GM21717 (cell line): ENCODE measurements at regions not wholly inside any gene's neighbourhood (a gene's known extent, or its start where the extent isn't known, plus 50 kb on each side); places are given as distances from the start of the nearest gene placed in this dataset.
"Not testable (repeated sequence)": the region's sequence is repeated elsewhere in the genome, so short reads cannot be mapped to it uniquely, and the experiment has no call there.

Source experiments
- ATAC-seq: cut with Tn5 transposase; IDR thresholded peaks from one replicate; pipeline ENCODE4 v1.9.1; 2021; ENCODE audit warnings: mild to moderate bottlenecking, moderate library complexity; ENCODE audit not compliant: unreplicated experiment

DNA sequence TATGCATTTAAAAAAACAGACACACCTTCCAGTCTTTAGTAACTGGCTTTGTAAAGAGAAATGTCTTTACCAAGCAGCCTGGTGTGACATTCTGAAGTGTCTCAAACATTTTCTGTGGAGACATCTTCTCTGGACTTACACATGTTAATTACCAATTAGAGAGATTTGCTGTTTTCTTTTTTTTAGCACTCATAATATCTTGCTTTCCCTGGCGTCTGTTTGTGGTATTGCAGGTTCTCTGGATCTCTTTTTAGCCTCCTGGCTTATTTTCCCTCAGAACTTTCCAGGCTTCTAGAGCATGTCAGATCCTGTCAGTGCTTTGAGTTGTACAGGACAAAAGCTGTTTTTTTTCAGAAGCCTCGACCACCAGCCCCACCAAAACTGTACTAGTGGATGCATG lies 92.5 kb downstream of the MSX2 start:
- ATAC-seq: no peak

DNA sequence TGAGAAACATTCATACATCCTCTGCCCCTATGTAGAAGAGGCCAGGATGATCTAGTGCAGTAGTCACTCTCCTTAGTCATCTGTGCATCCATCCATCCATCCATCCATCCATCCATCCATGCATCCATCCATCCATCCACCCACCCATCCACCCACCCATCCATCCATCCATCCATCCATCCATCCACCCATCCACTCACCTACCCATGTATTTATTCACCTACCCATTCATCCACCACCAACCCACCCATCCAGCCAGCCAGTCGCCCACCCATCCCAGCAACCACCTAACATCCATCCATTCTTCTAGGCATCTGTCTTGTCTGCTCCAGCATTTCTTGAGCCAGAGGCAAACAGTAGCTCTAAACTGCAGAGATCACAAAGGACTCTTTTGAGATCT lies 87.1 kb downstream of the MSX2 start:
- no peak for ATAC-seq

- ATAC-seq: no peak
Measured at GRCh38 chr5:174810796-174811195, 86.4 kb downstream of the MSX2 start.

DNA sequence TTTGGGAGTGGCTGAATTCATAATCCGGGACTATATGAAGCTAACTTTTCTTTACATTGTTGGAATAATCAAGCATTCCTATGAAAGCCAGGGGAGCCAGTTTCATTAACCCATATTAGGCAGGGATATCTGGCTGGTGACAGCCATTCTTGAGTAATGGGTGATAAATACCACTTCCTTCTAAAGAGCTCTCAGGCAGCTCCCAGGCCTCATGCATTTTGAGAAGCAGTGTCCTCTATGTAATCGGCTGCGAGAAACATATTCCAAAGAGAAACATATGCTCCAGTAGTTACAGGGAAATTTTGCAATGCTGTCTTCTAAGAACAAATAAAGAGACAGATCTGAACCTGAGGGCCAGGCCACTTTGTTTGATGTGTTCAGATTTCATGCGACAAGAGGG lies 83.1 kb downstream of the MSX2 start:
- ATAC-seq: no peak

DNA sequence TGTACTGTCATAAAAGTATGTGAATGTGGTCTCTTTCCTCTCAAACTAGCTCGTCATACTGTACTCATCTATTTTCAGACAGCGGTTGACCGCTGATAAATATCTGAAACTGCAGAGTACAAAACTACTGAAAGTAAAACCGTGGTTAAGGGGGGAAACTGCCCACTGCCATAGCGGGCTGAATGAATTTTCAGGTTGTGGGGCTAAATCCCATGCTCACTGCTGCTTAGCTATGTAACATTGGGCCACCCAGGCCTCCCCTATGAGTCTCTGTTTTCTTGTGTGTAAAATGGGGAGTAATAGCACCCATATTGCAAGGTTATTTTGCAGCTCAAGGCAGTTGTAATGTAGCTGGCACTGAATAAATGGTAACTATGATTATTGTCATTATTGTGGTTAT lies 82.3 kb downstream of the MSX2 start:
- ATAC-seq: no peak

GRCh38 chr5:174801798-174802197 lies 77.4 kb downstream of the MSX2 start:
- no peak for ATAC-seq

DNA sequence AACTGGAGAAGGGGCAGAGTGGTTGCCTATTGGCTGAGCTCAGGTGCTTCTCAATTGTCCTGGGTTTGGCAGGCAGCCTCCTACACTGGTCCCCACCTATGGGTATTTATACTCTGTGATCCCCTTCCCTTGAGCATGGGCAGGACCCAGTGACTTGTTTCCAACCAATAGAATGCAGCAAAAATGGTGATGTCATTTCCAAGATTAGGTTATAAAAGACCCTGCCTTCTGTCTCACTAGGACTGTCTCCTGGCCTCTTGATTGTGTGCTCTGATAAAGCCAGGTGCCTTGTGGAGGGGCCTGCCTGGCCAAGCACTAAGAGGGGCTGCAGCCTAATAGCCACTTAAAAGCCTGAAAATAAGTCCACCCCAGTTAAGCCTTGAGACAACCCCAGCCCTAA lies 76.1 kb downstream of the MSX2 start:
- no peak for ATAC-seq

DNA sequence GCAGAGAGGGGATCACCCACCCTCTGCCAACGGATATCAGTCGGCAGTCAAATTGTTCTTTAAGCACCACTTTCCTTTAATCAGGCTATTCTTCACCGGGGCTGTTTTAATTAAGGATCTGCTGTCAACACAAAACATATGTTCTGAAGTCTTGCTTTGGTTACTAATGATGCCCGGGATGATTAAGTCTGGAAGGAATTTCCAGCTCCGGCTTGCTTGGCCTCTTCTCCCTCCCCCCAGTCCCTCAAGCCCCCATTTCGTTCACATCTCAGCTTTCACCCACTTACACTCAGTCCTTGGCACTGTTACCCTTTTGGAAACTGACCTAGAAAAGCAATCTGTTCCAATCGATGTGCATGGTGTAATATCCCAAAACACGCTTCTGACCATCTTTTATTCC lies 74.7 kb downstream of the MSX2 start:
- no peak for ATAC-seq

DNA sequence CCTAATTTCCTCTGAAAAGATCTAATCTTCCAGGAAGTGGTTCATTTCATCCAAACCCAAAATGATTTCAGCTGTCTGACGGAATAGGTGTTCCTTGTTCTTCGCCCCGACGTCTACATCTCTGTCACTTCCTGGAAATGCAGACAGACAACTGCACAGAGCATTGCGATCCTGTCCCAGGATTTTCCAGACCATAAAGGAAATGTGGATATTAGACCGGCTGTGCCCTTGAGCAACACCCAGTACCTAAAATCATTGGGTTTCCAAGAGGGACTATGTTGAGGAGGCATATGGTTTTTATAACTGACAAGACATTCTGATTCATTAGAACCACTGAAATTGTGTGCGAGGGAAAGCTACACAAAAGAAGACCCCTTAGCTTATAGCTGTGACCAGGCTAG lies 74.2 kb downstream of the MSX2 start:
- ATAC-seq: no peak

DNA sequence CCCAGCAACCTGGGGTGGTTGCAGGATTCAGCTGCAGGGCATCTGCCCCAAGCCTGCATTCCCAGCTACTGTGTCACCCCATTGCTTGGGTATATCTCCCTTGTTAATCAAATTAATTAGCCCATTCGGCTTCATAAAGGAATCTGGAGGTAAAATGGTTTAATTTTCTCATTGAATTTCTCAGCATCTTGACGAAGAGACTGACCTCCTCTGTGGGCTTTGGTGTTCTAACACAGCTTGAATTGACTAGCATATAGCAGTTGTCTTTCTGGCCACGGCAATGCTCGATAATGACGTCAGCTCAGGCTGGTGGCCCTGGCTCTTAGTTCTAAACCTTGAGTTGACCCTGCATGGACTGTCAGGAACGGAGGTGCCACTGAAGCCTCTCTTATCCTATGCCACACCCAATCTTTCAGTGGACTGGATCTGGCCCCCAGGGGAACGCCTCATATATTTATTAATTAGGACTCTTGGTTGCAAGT lies 72.4 kb downstream of the MSX2 start:
- ATAC-seq: no peak

- no peak for ATAC-seq
Measured at GRCh38 chr5:174794931-174795672, 70.7 kb downstream of the MSX2 start.

- ATAC-seq: no peak
Measured at GRCh38 chr5:174793684-174794328, 69.4 kb downstream of the MSX2 start.

DNA sequence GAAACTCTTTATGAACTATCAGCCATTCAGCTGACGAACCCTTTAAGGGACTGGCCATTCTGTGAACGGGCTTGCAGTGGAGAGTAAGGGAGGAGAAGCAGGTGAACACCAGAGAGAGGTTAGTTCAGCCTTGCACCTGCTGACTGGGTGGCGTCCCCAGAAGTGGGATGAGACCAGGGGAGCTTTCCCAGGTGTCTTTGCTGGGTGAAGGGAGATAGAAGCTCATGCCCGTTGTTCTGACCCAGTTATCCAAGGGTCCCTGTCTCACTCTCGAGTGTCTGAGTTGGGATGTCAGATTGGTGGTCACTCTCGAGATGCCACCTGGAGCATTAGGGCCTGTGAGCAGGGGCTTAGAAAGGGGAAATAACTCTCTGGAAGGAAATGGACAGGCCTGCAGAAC lies 68.7 kb downstream of the MSX2 start:
- ATAC-seq: no peak

DNA sequence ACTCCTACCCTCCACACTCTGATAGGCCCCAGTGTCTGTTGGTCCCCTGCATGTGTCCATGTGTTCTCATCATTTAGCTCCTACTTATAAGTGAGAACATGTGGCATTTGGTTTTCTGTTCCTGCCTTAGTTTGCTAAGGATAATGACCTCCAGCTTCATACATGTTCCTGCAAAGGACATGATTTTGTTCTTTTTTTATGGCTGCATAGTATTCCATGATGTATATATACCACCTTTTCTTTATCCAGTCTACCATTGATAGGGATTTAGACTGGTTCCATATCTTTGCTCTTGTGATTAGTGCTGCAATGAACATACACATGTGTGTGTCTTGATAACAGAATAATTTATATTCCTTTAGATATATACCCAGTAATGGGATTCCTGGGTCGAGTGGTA lies 67.9 kb downstream of the MSX2 start:
- not testable (repeated sequence) for ATAC-seq

- no peak for ATAC-seq
Measured at GRCh38 chr5:174790906-174791305, 66.5 kb downstream of the MSX2 start.

GRCh38 chr5:174789596-174789995 lies 65.2 kb downstream of the MSX2 start:
- no peak for ATAC-seq

GRCh38 chr5:174785120-174785680 lies 60.8 kb downstream of the MSX2 start:
- no peak for ATAC-seq
